ENCODE measurements at regions not wholly inside any gene's neighbourhood (a gene's known extent, or its start where the extent isn't known, plus 50 kb on each side); places are given as distances from the start of the nearest gene placed in this dataset.

GRCh38 chr2:181125359-181125758, 145.0 kb downstream of the UBE2E3 start:
- no peak for TF ChIP-seq CTCF (IDR thresholded peaks at IDR 0.05)
- no peaks in the 10 kb centered on the region for H3K9me3 ChIP-seq (ENCODE audit: control insufficient read depth, insufficient read depth, low read length)
- no peak overlapping the region for H3K4me3 ChIP-seq (ENCODE audit: low read length)
- no peaks in the 10 kb centered on the region for H3K36me3 ChIP-seq (ENCODE audit: control insufficient read depth, insufficient read depth, low read length)
- peak overlapping the region; percentile 96 to 99 for H3K27ac Mint-ChIP-seq
- H3K4me3 Mint-ChIP-seq: peak overlapping the region; percentile 52
- peaks cover 63% of the 10 kb centered on the region in 2 donors for H3K4me1 Mint-ChIP-seq
- peaks cover 3 to 5% of the 10 kb centered on the region in 2 donors for H3K9me3 Mint-ChIP-seq
- intact Hi-C loops (cut with micrococcal nuclease): no loop called here
- H3K27me3 ChIP-seq (ENCODE audit: control insufficient read depth, insufficient read depth, low read length): no peaks in the 10 kb centered on the region
- H3K27ac ChIP-seq (ENCODE audit: low read length): peak overlapping the region; percentile 97
- no peaks in the 10 kb centered on the region for H3K27me3 Mint-ChIP-seq (ENCODE audit: low read depth in 2 of 2)
- H3K36me3 Mint-ChIP-seq: peaks cover 14% of the 10 kb centered on the region
- 60% methylated on average over 2 of the region's 2 CpGs for WGBS (ENCODE audit: insufficient coverage)
- no peak for ATAC-seq
- H3K4me1 ChIP-seq (ENCODE audit: control insufficient read depth, insufficient read depth, low read length): peaks cover 9% of the 10 kb centered on the region
- DNase-seq: peak in 1 of 2 donors; percentile 49

- WGBS (ENCODE audit: insufficient coverage): 92% methylated on average over 5 of the region's 5 CpGs
- peak in 1 of 2 donors; percentile 54 for DNase-seq
- Histone ChIP-seq H3K27ac (ENCODE audit: low read length) (peak overlapping the region; percentile 97), H3K27me3 (ENCODE audit: control insufficient read depth, insufficient read depth, low read length) (no peaks in the 10 kb centered on the region), H3K4me1 (ENCODE audit: control insufficient read depth, insufficient read depth, low read length) (peaks cover 9% of the 10 kb centered on the region), H3K9me3 (ENCODE audit: control insufficient read depth, insufficient read depth, low read length) (no peaks in the 10 kb centered on the region), H3K36me3 (ENCODE audit: control insufficient read depth, insufficient read depth, low read length) (no peaks in the 10 kb centered on the region), H3K4me3 (ENCODE audit: low read length) (no peak overlapping the region)
- Mint-ChIP-seq H3K9me3 (peaks cover 3% of the 10 kb centered on the region in 2 donors), H3K27me3 (ENCODE audit: low read depth in 2 of 2) (no peaks in the 10 kb centered on the region), H3K36me3 (peaks cover 13% of the 10 kb centered on the region), H3K4me1 (peaks cover 58 to 62% of the 10 kb centered on the region in 2 donors), H3K27ac (peak overlapping the region; percentile 96 to 99), H3K4me3 (peak overlapping the region; percentile 10)
- no peak for ATAC-seq
- TF ChIP-seq CTCF (IDR thresholded peaks at IDR 0.05): no peak
- intact Hi-C loops (cut with micrococcal nuclease): no loop called here
Measured at GRCh38 chr2:181126311-181126868, 146.0 kb downstream of the UBE2E3 start.

GRCh38 chr2:181128199-181128598, 147.8 kb downstream of the UBE2E3 start:
- Mint-ChIP-seq H3K27ac (peak overlapping the region in 1 of 2 donors; percentile 41), H3K4me3 (no peak overlapping the region), H3K27me3 (ENCODE audit: low read depth in 2 of 2) (no peaks in the 10 kb centered on the region), H3K36me3 (peaks cover 14% of the 10 kb centered on the region), H3K9me3 (peaks cover 0 to 6% of the 10 kb centered on the region in 2 donors), H3K4me1 (peaks cover 49 to 65% of the 10 kb centered on the region in 2 donors)
- H3K36me3 ChIP-seq (ENCODE audit: control insufficient read depth, insufficient read depth, low read length): no peaks in the 10 kb centered on the region
- H3K27ac ChIP-seq (ENCODE audit: low read length): peak overlapping the region; percentile 30
- ATAC-seq: no peak
- intact Hi-C loops (cut with micrococcal nuclease): no loop called here
- H3K9me3 ChIP-seq (ENCODE audit: control insufficient read depth, insufficient read depth, low read length): no peaks in the 10 kb centered on the region
- no peak for TF ChIP-seq CTCF (IDR thresholded peaks at IDR 0.05)
- no peak for DNase-seq
- peaks cover 9% of the 10 kb centered on the region for H3K4me1 ChIP-seq (ENCODE audit: control insufficient read depth, insufficient read depth, low read length)
- no peak overlapping the region for H3K4me3 ChIP-seq (ENCODE audit: low read length)
- no peaks in the 10 kb centered on the region for H3K27me3 ChIP-seq (ENCODE audit: control insufficient read depth, insufficient read depth, low read length)

All from natural killer cell (primary cell).